H1 (cell line): ENCODE measurements at regions not wholly inside any gene's neighbourhood (a gene's known extent, or its start where the extent isn't known, plus 50 kb on each side); places are given as distances from the start of the nearest gene placed in this dataset.

Experiments used
- EGR1 ChIP-seq: IDR thresholded peaks from 2 replicates; pipeline ENCODE4 v1.6.1; 2011; ENCODE audit warnings: low read depth, low read length, borderline replicate concordance
- JUN ChIP-seq: IDR thresholded peaks from 2 replicates; pipeline ENCODE4 v1.6.1; 2011; ENCODE audit warnings: low read depth, mild to moderate bottlenecking, improper control_type of control experiment, low read length
- SP1 ChIP-seq: IDR thresholded peaks from 2 replicates; pipeline ENCODE4 v1.6.1; 2011; ENCODE audit warnings: low read depth, low read length

DNA sequence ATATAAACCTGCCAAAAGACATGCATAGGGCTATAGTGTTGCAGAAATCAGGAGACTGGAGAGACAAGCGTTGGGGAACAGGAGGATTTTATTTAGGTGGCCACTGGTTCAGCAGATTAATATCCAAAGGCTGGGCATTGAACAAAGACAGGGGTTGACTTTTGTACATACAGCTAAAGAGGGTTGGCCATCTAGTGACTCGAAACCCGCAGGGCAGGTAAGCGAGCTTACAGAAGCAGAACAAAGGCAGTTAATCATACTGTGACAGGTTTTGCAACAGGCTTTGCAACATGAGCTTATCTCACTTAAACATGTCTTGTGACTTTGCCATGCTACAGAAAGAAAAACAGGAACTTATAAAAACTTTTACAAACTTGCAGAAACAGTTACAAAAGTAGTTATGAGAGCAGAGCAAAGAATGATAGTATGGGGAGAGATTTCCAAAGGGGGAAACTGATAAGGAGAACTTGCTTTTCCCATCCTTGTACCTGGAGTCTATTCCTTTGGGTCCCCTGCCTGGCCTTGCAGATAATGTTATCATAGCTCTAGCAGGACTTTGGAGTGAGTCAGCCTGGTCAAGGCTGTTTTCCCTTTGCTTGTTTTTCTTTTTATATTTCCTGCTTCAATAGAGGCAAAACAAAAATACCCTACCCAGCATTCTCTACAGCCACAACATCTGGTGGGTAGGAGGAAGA lies 234.2 kb downstream of the PCDH17 start:
- TF ChIP-seq JUN (no peak), EGR1 (no peak), SP1 (no peak)
